Neural cell (in vitro differentiated cells): ENCODE measurements at regions not wholly inside any gene's neighbourhood (a gene's known extent, or its start where the extent isn't known, plus 50 kb on each side); places are given as distances from the start of the nearest gene placed in this dataset.

Experiments
- H2AFZ ChIP-seq: fragments of 200-600, 300-800 bp; sonication (generic), shearing (Covaris generic); 2 replicates; pipeline ENCODE4 v1.6.0; 2014; ENCODE audit warnings: low read depth, mild to moderate bottlenecking, antibody characterized with exemption, low read length, moderate library complexity
- H3F3A ChIP-seq: fragments of 200-600 bp; shearing (Covaris generic); 2 replicates; pipeline ENCODE4 v1.6.1; 2016; ENCODE audit warnings: mild to moderate bottlenecking, moderate library complexity, mixed read lengths, antibody characterized with exemption, low read length; ENCODE audit not compliant: insufficient read depth, poor library complexity, severe bottlenecking
- H3K27ac ChIP-seq: fragments of 200-600, 300-800 bp; sonication (generic), shearing (Covaris generic); 2 replicates; pipeline ENCODE4 v1.5.1; 2014; ENCODE audit warnings: mild to moderate bottlenecking, low read length, moderate library complexity
- H3K27me3 ChIP-seq: fragments of 300-800, 200-600 bp; sonication (generic), shearing (Covaris generic); 2 replicates; pipeline ENCODE4 v1.6.0; 2014; ENCODE audit warnings: mild to moderate bottlenecking, low read depth, low read length, moderate library complexity; ENCODE audit not compliant: insufficient read depth
- H3K36me3 ChIP-seq: fragments of 300-800, 200-600 bp; sonication (generic), shearing (Covaris generic); 2 replicates; pipeline ENCODE4 v1.5.1; 2014; ENCODE audit warnings: mild to moderate bottlenecking, antibody characterized with exemption, low read length, moderate library complexity; ENCODE audit not compliant: insufficient read depth
- H3K4me2 ChIP-seq: fragments of 300-800, 200-600 bp; sonication (generic), shearing (Covaris generic); 2 replicates; pipeline ENCODE4 v1.6.0; 2014; ENCODE audit warnings: mild to moderate bottlenecking, low read length
- H3K4me3 ChIP-seq: fragments of 300-800, 200-600 bp; sonication (generic), shearing (Covaris generic); 2 replicates; pipeline ENCODE4 v1.5.1; 2014; ENCODE audit warnings: mild to moderate bottlenecking, low read length, moderate library complexity
- H3K79me2 ChIP-seq: fragments of 200-600 bp; shearing (Covaris generic); replicated peaks from 2 replicates; pipeline ENCODE4 v1.6.0; 2014; ENCODE audit warnings: mild to moderate bottlenecking, low read length, moderate library complexity; ENCODE audit not compliant: insufficient read depth
- H3K9ac ChIP-seq: fragments of 300-800, 200-600 bp; sonication (generic), shearing (Covaris generic); 2 replicates; pipeline ENCODE4 v1.6.1; 2016; ENCODE audit warnings: mild to moderate bottlenecking, low read length, mixed read lengths
- H3K9me2 ChIP-seq: fragments of 200-600 bp; shearing (Covaris generic); 2 replicates; pipeline ENCODE4 v1.6.1; 2016; ENCODE audit warnings: mild to moderate bottlenecking, low read length, mixed read lengths; ENCODE audit not compliant: insufficient read depth
- H3K9me3 ChIP-seq: fragments of 200-600, 300-800 bp; sonication (generic), shearing (Covaris generic); 2 replicates; pipeline ENCODE4 v1.6.1; 2016; ENCODE audit warnings: mild to moderate bottlenecking, mixed run types, low read length, moderate library complexity, mixed read lengths
- H4K20me1 ChIP-seq: fragments of 200-600 bp; shearing (Covaris generic); 2 replicates; pipeline ENCODE4 v1.6.1; 2016; ENCODE audit warnings: mild to moderate bottlenecking, mixed run types; ENCODE audit not compliant: insufficient read depth
- CTCF ChIP-seq: fragments of 450-650 bp; IDR thresholded peaks from 2 replicates; pipeline ENCODE4 v1.5.1; 2014; ENCODE audit warnings: antibody characterized with exemption, mild to moderate bottlenecking, moderate library complexity; ENCODE audit not compliant: poor library complexity, severe bottlenecking
- EP300 ChIP-seq: fragments of 450-650 bp; conservative IDR thresholded peaks from 2 replicates; pipeline ENCODE4 v1.6.1; 2014; ENCODE audit warnings: antibody characterized with exemption, mild to moderate bottlenecking, moderate library complexity; ENCODE audit not compliant: poor library complexity, severe bottlenecking
- EZH2 ChIP-seq: fragments of 200-600, 300-800 bp; shearing (Covaris generic), sonication (generic); IDR thresholded peaks from 2 replicates; pipeline ENCODE4 v1.6.1; 2014; ENCODE audit warnings: antibody characterized with exemption, low read length, borderline replicate concordance, mild to moderate bottlenecking; ENCODE audit not compliant: insufficient read depth, poor library complexity, severe bottlenecking
- MXI1 ChIP-seq: fragments of 450-650 bp; conservative IDR thresholded peaks from 2 replicates; pipeline ENCODE4 v1.6.1; 2014; ENCODE audit warnings: antibody characterized with exemption, mild to moderate bottlenecking; ENCODE audit not compliant: poor library complexity, severe bottlenecking
- POLR2AphosphoS5 ChIP-seq: IDR thresholded peaks from 2 replicates; pipeline ENCODE4 v1.6.1; 2012
- RAD21 ChIP-seq: fragments of 450-650 bp; conservative IDR thresholded peaks from 2 replicates; pipeline ENCODE4 v1.6.1; 2014; ENCODE audit warnings: antibody characterized with exemption, mild to moderate bottlenecking, moderate library complexity
- REST ChIP-seq: IDR thresholded peaks from 2 replicates; pipeline ENCODE4 v1.6.1; 2012; ENCODE audit warnings: borderline replicate concordance
- SMC3 ChIP-seq: fragments of 450-650 bp; conservative IDR thresholded peaks from 2 replicates; pipeline ENCODE4 v1.6.1; 2014; ENCODE audit warnings: antibody characterized with exemption, mild to moderate bottlenecking, moderate library complexity; ENCODE audit not compliant: poor library complexity
- TAF1 ChIP-seq: IDR thresholded peaks from 2 replicates; pipeline ENCODE4 v1.6.1; 2012; ENCODE audit warnings: low read depth

DNA sequence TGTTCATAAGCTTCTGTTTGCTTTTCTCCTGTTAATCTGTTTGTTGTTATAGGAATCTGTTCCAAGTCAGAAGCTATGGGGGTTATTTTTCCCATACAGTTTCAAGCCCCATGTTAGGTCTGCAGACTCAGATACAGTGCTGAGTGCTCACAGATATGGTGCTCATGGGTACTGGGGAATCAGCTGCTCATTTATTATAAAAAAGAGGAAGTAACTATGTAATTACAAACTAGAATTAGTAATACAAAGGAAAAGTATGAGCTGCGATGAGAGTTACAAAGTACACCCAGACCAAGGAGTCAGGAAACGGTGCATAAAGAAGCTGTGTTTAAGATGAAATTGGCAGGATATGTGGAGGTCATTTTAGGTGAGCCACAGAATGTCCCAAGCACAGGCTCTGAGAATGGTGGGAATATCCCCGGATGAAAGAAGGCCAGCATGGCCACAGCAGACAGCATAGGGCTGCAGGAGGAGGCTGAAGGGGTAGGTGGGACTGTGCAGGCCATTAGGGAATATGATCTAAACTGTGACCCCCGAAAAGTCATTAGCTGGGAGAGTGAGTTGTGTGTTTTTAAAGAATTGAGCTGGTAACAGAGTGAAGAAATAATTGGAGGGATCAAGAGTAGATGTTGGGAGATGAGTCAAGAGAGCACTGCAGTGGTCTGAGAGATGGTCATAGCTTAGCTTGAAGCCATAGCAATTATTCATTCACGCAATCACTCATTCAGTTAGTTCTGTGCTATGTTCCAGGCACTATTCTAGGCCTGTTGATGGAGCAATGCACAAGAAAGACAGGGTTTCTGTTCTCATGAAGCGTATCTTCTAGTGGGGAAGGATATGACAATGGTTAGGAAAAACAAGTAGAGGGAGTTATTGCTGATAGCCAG lies 177.4 kb upstream of the UBL3 start:
- Histone ChIP-seq H3K27ac (no peak overlapping the region), H3K9me3 (no peaks in the 10 kb centered on the region), H3K9ac (no peak overlapping the region), H3K79me2 (no peaks in the 10 kb centered on the region), H3K9me2 (no peaks in the 10 kb centered on the region), H3K27me3 (no peaks in the 10 kb centered on the region), H4K20me1 (no peaks in the 10 kb centered on the region), H3K4me2 (no peak overlapping the region), H3F3A (no peaks in the 10 kb centered on the region), H3K4me3 (no peak overlapping the region), H3K36me3 (no peaks in the 10 kb centered on the region), H2AFZ (no peak overlapping the region)
- TF ChIP-seq REST = no peak
- no peak for TF ChIP-seq POLR2AphosphoS5
- no peak for TF ChIP-seq TAF1
- no peak for TF ChIP-seq MXI1
- TF ChIP-seq SMC3 = no peak
- TF ChIP-seq RAD21 = no peak
- no peak for TF ChIP-seq EZH2
- no peak for TF ChIP-seq EP300
- no peak for TF ChIP-seq CTCF

DNA sequence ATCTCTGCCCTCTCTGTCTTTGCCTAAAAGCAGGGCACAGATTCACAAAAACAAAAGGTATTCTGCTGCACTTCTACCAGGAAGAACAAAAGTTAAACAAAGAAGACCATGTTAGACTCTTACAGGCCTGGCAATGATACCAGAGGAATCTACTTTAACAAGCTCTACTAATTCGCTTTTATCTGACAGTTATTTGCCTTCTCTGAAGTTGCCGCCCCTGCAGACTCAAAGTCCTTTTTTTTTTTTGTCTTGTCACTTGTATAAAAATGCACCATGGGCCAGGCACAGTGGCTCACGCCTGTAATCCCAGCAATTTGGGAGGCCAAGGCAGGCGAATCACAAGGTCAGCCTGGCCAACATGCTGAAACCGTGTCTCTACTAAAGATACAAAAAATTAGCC lies 176.5 kb upstream of the UBL3 start:
- Histone ChIP-seq H3K27me3 (no peaks in the 10 kb centered on the region), H3F3A (no peaks in the 10 kb centered on the region), H3K9ac (no peak overlapping the region), H4K20me1 (no peaks in the 10 kb centered on the region), H3K4me3 (no peak overlapping the region), H3K9me2 (no peaks in the 10 kb centered on the region), H3K79me2 (no peaks in the 10 kb centered on the region), H3K4me2 (no peak overlapping the region), H3K9me3 (no peaks in the 10 kb centered on the region), H3K27ac (no peak overlapping the region), H3K36me3 (no peaks in the 10 kb centered on the region), H2AFZ (no peak overlapping the region)
- TF ChIP-seq POLR2AphosphoS5 (no peak), EZH2 (no peak), CTCF (no peak), RAD21 (no peak), SMC3 (no peak), REST (no peak), EP300 (no peak), MXI1 (no peak), TAF1 (no peak)
